D721Med (cell line): ENCODE measurements at regions not wholly inside any gene's neighbourhood (a gene's known extent, or its start where the extent isn't known, plus 50 kb on each side); places are given as distances from the start of the nearest gene placed in this dataset.

Experiments
- DNase-seq: peaks from one replicate; pipeline ENCODE4 v3.0.0; 2011; ENCODE audit warnings: low spot score; ENCODE audit not compliant: insufficient read length
- FAIRE-seq: peaks from 2 replicates; lab custom pipeline; 2011; peaks lifted over from hg19 to GRCh38; lab: Jason Lieb, UNC
- CTCF ChIP-seq: IDR thresholded peaks from 2 replicates; pipeline ENCODE4 v1.5.1; 2012; ENCODE audit warnings: mild to moderate bottlenecking, control low read depth; ENCODE audit not compliant: insufficient read depth; ENCODE audit errors: missing control alignments

DNA sequence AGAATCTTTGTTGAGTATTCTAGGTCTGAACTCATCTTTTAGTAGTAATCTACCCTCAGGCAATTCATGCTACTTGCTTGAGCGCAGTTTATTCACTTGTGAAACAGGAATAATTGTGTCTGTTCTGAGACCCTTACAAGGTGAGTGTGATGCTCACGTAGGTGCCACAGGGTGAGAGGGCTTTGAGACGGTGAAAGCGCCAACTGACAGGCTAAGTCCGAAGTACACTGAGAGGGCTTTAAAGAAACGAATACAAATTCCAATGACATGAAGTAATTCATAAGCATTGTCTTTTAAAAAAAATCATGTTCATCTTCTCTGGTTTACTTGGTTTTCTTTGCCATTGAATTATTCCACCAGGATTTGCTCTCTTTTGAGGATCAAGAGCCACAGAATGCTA, 393.7 kb upstream of the RGMA start:
- FAIRE-seq (no peak), DNase-seq (no peak)
- TF ChIP-seq CTCF = no peak

- DNase-seq (no peak), FAIRE-seq (no peak)
- TF ChIP-seq CTCF = no peak
These were observed 390.7 kb upstream of the RGMA start for GRCh38 chr15:93479715-93480114.

GRCh38 chr15:93478947-93479346, 389.9 kb upstream of the RGMA start:
- no peak for FAIRE-seq
- no peak for TF ChIP-seq CTCF
- DNase-seq = no peak

- no peak for FAIRE-seq
- no peak for DNase-seq
- no peak for TF ChIP-seq CTCF
These were observed 388.7 kb upstream of the RGMA start for GRCh38 chr15:93477721-93478120.

DNA sequence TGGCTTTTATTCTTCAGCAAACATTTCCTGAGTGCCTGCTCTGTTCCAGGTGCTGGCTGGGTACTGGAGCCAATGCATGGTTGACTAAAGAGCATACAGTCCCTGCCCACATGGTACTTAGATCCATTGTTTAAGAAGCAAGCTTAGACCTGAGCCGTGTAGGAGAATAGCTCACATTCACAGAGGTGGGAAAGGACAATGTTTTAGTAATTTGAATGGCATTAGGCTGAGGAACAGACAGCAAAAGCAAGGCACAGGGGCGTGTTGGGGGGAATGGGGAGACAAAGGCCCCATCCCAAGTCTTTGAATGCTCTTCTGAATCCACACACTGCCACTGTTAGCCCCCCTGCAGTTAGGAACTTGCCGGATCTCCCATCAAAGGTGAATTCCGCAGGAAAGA, 388.2 kb upstream of the RGMA start:
- DNase-seq = no peak
- no peak for TF ChIP-seq CTCF
- no peak for FAIRE-seq

- DNase-seq (no peak), FAIRE-seq (no peak)
- TF ChIP-seq CTCF = no peak
These were observed 387.6 kb upstream of the RGMA start for GRCh38 chr15:93476491-93477177.

DNA sequence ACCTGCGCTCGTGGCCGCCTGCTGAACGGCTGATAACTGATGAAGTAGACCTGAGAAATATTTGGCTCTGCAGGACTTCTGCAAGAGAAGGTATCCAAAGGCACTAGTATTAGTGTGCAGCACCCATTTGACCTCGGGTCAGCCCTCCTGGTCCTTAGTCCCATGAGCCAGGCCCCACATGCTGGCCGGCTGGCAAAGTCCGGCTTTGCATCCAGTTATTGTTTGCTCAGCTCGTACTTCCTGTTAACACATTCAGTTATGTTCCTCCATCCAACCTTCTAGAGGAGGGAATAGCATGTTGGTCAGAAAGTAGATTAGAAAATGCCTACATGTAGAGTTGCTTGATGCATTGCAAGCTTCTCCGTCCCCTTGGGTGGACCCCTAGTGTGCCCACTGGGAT, 385.7 kb upstream of the RGMA start:
- no peak for TF ChIP-seq CTCF
- DNase-seq = no peak
- no peak for FAIRE-seq
